Stimulated activated CD4-positive, alpha-beta T cell treated with anti-CD3 and anti-CD28 coated beads, Interleukin-1b, Interleukin-23, amount 100 ng/mL, for 4 hours (primary cell): ENCODE measurements at regions not wholly inside any gene's neighbourhood (a gene's known extent, or its start where the extent isn't known, plus 50 kb on each side); places are given as distances from the start of the nearest gene placed in this dataset.

Source experiments
- DNase-seq, 2 donors: peaks; one replicate each; pipeline ENCODE4 v3.0.0-alpha.2; 2020; ENCODE audit warnings: low read depth in 2 of 2

GRCh38 chr18:24561369-24561965, 101.0 kb downstream of the HRH4 start:
- no peak for DNase-seq

GRCh38 chr18:24567199-24567598, 106.8 kb downstream of the HRH4 start:
- no peak for DNase-seq

DNA sequence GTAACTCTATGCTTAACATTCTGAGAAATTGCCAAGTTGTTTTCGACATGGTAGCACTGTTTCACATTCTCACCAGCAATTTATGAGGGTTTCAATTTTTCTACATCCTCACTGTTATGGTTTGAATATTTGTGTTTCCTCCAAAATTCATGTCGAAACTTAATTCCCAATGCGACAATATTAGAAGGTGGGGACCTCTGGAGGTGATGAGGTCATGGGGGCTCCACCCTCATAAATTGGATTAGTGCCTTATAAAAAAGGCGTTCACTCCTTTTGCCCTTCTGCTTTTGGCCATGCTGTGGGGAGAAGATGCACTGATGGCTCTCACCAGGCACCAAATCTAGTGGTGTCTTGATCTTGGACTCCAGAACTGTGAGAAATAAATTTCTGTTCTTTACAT, 110.3 kb downstream of the HRH4 start:
- no peak for DNase-seq

- no peak for DNase-seq
Measured at GRCh38 chr18:24582771-24583170, 122.3 kb downstream of the HRH4 start.

- no peak for DNase-seq
Measured at GRCh38 chr18:24584205-24584604, 123.8 kb downstream of the HRH4 start.

DNA sequence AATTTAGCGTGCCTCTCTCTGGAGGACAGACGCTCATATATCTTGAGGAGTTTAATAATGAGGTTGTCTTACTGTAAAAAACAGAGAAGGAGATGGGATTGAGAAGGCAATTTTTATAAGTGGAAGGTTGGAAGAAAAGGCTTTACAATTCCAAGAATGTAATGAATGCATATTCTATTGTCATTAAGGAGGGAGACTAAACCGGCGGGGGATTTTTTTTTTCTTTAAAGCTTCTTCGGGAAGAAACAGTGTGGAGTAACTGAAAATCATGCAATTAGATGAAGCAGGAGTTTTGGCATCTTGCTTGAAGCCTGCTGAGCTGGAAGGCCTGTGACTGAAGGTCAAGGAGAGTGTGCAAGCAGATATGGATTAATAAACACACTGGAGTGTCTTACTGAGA, 124.4 kb downstream of the HRH4 start:
- no peak for DNase-seq

GRCh38 chr18:24585996-24586566, 125.6 kb downstream of the HRH4 start:
- DNase-seq = no peak

DNA sequence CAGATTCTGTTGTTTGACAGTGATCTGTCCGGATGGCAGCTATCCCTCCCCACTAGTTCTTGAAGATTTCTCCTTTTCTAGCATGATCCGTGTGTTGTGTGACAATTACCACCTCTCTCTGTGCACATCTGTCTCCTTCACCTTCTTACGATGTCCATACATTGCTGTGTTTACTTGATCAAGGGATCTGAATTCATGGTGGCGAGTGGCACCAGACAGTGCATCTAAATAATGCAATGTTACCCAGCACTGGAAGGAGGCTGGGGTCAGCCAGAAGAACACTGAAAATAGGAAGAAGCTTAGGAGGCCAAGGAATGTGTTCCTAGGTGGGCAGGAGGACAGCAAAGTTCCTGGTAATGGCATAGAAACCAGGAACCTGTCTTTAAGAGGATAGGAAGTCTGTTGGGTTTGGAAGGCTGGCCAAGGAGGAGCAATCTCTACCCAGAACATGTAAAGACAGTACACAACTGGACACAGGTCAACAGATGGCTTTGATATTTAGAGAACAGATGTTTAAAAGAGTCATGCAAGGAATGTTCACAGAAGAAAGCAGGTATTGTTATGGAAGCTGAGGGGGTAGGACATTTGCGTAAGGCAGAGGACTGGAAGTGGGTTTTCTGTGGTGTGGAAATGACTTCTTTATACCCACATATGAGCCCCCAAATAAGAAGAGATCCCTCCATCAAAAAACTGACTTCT, 126.4 kb downstream of the HRH4 start:
- DNase-seq = no peak

- no peak for DNase-seq
Measured at GRCh38 chr18:24588440-24588839, 128.0 kb downstream of the HRH4 start.

DNA sequence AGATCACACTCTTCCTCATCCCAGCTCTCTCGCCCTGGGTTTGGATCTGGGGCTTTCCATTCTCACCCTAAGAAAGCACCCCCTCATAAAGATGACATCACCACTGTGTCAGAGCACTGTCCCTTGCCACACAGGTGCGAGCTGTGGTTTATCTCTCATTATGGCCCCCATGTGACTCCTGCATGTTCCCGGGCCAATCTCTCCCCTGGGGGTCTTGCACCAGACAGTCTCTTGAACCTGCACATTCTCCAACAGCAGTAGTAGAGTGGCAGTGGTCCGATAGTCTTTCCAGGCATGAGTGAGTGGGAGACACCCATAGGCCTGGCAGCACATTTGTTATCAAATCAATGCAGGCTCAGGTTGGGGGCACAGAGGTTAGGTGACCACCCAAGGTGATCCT, 130.5 kb downstream of the HRH4 start:
- DNase-seq = no peak

DNA sequence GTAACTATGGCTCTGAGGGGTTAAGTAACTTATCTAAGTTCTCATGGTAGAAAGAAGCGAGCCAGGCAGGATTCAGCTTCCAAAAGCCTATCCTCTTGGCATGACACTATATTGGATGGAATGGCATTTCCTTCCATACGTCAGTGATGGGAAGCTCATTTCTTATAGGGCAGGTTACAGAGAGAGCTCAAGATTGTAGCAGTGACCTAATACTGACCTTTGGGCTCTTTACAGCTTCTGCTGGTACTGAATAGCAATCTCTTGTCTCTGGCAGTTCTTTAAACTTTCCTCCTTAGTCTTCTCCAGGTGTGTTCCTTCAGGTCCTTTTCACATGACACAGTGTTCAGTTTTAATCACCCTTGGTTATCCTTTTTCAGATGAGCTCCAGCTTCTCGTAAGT, 133.0 kb downstream of the HRH4 start:
- DNase-seq = no peak

- no peak for DNase-seq
Measured at GRCh38 chr18:24593886-24594285, 133.4 kb downstream of the HRH4 start.

GRCh38 chr18:24595561-24596031, 135.2 kb downstream of the HRH4 start:
- no peak for DNase-seq

DNA sequence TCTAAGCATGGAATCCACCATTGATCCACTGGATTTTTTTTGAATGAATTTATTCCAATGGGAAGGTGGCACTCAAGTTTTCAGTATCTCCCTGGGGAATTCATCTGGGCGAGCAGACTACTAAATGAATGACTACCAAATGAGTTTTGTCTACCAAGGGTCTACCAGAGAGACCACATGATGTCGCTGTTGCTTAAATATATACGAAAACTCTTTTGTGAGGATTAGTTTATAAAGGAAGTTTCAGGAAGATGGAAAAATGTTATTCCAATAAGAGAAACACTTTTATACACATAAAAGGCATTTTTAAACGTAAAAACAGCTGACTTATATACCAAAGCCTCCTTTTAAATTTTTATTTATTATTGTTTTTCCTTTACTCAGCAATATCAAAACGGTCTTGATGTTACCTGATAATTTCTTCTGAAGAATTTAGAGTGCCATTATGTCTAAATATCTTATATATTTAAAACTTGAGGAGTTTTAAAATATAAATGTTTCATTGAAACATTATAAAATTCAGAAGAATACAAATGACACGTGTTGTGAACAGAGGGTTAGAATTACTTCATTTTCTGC, 139.7 kb downstream of the HRH4 start:
- DNase-seq = no peak

GRCh38 chr18:24601585-24601984, 141.1 kb downstream of the HRH4 start:
- no peak for DNase-seq

DNA sequence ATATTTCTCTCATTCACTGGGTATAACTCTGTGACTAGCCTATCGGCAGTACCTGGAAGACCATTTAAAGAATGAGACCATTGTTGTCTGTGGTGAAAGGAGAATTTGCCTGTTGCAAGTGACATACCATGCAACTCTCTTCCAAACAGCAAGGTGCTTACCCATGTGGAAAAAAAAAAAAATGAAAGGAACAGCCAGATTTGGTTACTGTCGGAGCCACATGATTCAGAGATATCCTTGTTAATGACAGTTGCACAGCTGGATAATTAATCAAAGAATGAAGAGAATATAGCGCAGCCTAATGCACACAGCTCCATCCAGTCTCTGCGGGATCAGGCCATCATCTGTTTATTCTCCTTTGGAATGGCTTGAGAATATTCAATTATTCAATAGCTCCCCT, 141.8 kb downstream of the HRH4 start:
- no peak for DNase-seq

DNA sequence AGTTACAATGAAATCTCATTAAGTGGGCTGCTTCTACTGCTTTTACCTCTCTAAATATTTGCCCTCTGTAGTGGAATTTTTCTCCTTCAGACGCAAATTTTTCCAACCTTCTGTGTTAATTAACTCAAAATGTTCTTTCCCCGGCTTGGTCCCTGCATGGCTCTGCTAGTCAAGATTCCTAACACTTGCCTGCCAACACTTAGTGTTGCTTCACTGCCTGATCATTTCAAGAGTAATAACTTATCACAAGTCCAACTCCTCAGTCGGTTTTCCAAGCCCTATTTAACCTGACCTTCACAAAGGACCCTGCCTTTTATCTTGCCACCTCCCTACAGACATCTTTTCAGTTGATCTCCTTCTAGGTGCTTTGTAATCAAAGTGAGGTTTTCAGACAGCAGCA, 142.7 kb downstream of the HRH4 start:
- no peak for DNase-seq

GRCh38 chr18:24605444-24605843, 145.0 kb downstream of the HRH4 start:
- no peak for DNase-seq

GRCh38 chr18:24609254-24609653, 148.8 kb downstream of the HRH4 start:
- no peak for DNase-seq

DNA sequence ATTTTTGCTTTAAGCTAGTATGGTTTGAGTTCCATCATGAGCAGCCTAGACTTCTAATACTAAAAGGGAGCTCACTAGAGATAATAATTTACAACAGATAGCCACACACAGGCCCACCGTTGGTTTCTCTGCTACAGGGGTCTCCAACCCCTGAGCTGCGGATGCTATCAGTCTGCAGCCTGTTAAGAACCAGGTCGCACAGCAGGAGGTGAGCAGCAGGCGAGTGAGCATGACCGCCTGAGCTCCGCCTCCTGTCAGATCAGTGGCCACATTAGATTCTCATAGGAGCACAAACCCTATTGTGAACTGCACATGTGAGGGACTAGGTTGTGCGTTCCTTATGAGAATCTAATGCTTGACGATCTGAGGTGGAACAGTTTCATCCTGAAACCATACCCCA, 150.6 kb downstream of the HRH4 start:
- DNase-seq = no peak

DNA sequence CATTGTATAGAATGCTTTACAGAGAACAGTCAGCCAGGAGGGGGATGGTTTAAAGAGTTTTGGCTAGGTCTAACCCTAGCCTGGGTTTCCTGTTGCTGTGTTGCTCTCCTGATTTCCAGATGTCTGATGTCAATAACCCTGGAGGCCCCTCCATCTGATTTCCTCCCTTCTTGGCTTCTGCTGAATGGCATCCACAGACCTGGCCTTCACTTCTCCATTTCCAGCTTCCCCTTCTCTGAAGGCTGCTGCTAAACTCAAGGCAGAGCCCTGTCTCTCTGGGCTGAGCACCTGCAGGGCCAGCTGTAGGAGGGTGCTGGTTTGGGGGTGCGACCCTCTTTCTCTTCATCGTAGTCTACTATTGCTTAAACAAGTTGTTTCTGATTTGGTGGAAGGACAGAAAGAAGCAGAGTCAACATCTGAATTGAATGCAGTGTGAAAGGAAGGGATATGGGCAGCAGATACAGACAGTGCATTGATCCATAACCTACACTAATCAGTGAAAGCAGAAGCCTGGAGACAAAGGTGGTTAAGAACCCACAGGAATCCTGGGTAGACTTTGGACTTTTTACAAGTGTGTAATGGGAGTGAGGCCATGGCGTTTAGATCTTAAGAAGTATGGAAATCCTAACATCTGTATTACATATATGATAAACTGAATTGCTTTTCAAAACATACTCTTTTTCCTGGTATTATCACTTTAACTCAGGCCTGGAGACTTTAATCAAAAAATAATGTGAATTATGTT, 153.6 kb downstream of the HRH4 start:
- DNase-seq = no peak

GRCh38 chr18:24616653-24617052, 156.2 kb downstream of the HRH4 start:
- no peak for DNase-seq
